Raji (cell line): ENCODE measurements at regions not wholly inside any gene's neighbourhood (a gene's known extent, or its start where the extent isn't known, plus 50 kb on each side); places are given as distances from the start of the nearest gene placed in this dataset.

Experiments used
- POLR2A ChIP-seq: IDR thresholded peaks from 2 replicates; pipeline ENCODE4 v1.6.1; 2011; ENCODE audit warnings: low read depth, low read length, control low read depth; ENCODE audit not compliant: insufficient read depth

DNA sequence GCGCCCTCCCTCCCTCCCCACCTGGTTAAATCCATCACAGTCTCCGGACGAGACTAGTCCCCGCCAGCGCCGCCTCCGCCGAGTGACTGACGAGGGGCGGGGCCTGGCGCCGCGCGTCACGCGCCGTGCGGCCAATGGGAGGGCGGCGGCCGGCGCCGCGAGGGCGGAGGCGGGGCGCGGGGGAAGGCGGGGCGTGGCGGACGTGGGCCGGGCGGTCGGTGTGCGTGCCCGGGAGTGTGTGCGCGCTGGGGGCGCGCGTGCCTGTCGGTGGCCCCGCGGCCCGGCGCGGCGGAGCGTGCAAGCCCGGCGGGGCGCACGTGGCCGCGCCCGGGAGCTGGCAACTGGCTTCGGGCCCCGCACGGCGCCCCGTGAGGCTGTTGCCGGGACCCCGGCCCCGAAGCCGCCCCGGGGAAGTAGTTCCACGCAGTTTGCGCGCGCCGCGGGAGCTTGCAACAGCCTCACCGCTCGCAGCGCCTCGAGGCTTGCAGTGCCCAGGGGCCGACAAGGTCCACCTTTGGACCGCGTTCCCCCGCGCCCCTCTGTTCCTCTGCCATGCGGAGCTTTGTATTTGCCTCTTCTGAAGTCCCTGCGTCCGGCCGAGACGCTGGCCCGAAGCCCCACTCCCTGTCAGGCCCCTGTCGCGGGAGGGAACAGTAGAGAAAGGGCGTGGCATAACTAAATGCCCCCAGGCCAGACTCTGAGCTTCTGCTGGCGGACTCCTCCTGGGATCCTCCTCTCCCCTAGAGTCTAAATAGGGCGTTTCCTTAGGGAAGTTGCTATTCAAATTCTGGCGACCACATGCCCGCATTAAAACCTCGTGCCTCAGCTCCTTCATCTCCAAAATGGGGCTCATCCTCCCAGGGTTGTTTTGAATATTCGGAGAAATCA is 400.9 kb downstream of the SHQ1 start:
- peak; percentile 38; the same call in 1 of the 2 replicates for TF ChIP-seq POLR2A

DNA sequence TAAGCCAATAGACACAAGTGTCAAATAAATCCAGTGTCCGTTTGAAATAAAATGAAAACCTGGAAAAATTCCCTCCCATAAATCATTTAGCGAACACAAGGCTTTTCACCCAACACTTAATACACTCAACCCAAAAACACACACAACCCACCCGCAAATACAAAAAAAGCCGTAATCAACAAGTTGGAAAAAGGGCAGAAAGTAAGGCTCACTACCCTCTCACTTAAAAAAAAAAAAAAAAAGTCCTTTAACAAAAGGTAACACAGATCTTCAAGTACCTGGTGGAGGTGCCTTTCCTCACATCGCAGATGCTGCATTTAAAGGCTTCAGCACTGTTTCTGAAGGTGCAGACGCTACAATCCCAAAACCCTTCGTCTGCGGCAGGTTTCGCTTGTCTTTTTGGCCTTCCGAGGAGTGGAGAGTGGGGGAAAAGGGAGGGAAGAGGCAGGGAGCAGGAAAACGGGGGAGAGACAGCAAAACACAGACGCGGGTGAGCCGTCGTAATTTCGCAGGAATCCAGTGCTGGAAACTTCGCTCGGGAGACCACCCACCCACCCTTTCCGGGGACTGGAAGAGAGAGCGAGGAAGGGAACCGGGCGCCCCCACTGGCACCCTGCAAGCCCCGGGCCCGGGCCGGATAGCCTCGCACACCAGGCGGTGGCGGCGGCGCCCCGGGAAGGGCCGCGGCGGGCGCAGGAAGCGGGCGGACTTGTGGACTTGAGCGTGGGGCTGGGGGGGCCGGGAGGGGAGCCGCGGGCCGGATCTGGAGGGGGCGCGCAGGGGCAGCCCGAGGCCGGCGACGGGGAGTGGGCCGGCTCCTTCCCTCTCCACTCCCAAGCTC is 401.8 kb downstream of the SHQ1 start, which contains the start of gene RYBP:
RYBP (minus strand) TSS at position 404 of the 841 bp plus-strand sequence.
- TF ChIP-seq POLR2A: no peak

DNA sequence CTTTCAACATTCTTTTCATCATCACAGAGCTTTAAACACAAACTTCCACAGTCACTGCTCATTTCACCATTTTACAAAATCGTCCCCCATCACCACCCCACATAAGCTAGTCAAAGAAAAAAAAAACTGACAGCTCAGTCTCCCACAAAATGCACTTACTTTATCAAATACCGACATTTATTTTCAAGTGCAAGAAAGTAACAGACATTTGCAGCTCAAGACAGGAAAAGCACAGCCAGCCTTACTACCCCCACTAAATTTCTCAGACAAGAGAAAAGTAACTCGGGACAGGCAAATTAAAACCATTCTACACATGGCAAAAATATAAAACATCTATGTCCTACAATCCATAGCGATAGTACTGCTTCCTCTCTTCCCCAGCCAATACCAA is 402.4 kb downstream of the SHQ1 start:
- TF ChIP-seq POLR2A: no peak

DNA sequence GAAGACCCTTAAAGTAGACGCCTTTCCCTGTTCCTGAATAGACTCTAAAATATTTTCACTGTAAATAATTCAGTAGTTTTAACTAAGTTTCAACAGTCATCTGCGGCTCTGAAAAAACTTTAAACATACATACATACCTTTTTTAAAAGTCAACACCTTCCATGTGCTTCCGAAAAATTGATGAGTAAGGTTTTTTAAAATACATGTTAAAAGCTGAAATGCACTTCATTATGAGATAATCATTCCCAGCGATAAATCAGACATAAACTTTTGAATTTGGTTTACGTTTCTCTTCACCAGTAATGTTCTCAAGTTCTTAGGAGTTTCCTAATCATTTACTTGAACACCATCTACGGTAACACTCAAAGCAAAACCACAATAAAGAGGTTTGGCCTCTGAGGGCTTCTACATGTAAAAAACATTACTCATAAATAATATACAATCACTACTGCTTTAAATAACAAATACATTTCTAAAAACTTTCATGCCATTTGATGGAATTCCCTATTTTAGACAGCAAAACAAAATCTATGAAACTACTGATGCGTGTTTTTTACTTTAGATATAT is 403.5 kb downstream of the SHQ1 start:
- TF ChIP-seq POLR2A: no peak

DNA sequence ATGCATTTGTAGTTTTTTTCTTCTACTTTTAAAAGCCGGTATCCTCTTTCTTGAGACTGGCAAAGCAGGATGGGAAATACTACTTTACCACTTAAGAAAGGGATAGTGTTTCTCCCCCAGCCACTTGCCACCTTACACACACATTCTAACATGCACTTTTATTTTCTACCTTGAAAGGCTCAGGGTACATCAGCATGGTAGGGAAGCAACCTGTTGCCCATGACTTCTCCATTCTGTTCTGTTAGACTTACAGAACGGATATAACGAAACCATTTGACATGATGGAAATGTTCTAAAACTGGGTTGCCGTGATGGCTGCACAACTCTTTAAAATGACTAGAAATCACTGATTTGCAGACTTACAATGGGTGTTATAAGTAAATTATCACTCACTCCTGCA is 405.5 kb downstream of the SHQ1 start:
- TF ChIP-seq POLR2A: no peak

DNA sequence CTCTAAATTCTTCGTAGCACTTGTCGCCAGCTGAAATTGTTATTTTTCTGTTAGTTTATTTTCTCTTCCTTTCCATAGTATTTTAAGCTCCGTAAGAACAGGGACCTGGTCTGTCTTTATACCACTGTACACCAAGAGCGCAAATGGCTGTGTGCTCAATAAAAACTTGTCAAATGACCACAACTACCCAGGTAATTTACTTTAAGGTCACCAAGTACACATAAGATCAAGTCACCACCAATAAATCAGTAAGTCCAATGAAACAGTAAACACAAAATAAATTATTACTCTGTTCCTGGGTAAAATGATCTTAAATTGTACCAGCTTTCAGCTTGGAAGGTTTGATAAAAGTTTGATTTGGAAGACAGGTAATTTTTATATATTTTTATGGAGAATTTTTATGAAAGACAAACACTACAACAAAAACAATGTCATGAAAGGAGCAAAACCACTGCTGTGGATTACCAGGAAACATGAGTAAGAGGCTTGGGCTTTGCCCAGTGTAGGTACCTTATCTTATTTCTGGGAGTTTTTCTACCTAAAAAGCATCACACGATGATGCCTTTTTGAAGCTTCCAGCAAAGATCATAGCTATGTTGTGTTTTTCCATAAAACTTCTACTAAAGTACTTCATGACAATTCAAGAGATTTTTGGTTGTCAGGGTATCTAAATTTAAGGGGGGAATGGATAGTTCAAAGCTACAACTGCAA is 406.8 kb downstream of the SHQ1 start:
- TF ChIP-seq POLR2A: no peak

DNA sequence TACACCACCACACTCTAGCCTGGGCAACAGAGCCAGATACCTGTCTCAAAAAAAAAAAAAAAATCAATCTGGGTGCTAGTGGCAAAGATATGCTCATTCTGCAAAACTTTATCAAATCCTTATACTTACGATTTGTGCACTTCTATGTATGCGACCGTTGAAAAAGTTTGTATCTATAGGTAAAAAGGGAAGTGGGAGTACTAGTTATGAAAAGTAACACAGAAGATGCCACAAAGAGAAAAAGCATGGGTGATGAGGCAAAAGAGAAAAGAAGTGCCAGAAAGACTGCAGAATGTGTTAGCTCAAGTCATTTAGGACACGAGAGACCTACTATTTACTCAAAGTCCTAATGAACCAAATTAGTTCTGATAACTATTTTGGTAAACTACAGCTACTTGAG is 407.8 kb downstream of the SHQ1 start:
- TF ChIP-seq POLR2A: no peak

DNA sequence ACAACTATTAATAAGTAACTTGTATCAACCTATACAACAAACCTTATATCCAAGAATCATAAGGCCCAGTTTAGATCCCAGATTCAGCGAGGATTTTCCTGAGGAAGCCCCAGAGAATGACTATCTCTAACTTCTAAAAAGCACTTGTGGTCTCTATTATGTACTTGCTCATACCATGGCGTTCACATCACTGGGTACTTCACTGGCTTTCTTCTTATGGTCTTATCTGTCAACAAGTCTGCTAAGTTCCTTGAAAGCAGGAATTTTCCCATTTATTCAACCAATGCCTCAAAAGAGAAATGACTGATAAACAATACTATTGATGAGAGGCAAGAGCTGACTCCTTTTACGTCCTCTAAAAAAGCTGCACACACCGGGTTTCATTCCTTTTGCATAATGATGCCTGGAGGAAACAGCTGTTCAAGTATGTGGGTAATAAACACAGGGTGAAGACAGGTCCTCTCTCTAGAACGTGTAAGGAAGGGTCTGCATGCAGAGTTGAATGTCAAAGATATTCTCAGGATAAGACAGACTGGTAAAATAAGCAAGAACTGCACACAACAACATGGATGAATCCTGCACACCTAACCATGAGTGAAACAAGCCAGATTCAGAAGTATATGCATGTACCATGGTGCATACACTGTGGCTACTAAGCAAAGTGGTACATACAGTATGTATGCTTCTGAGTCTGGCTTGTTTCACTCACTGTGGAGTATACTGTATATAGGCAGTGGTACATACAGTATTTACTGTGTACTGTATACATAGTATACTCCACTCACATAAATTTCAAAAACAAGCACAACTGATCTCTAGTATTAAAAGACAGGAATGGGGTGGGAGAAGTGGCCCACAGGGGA is 408.7 kb downstream of the SHQ1 start:
- no peak for TF ChIP-seq POLR2A

DNA sequence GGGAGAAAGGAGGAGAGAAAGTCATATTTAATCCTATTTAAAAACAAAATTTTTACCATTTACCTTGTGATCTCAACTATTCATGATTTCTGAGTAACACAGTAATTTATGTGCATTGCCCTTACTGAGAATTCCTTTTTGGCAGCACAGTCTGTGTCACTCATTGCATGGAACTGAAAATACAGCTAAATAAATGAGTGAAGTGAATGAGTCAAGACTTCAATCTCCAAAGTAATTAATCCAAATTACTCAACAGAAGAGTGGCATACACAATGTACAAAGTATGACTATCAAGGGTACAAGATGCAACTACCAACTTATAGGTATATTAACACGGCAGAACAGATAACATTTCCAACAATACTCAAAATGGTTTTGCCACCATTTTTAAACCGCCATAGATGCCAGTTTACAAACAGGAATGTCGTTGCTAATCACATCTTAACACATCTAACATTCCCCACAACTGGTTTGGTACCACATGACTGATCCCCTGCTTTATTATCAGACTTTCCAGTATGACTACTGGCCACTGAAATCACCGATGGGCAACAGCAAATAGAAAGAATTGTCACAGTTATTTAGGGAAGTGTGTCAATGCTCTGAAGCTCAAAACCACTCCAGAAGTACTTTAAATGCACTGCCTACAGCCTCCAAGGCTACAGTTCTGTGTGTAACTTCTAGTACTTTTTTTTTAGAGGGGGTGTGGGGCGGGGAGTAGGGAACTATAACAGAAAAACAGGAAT is 410.4 kb downstream of the SHQ1 start:
- TF ChIP-seq POLR2A: no peak

DNA sequence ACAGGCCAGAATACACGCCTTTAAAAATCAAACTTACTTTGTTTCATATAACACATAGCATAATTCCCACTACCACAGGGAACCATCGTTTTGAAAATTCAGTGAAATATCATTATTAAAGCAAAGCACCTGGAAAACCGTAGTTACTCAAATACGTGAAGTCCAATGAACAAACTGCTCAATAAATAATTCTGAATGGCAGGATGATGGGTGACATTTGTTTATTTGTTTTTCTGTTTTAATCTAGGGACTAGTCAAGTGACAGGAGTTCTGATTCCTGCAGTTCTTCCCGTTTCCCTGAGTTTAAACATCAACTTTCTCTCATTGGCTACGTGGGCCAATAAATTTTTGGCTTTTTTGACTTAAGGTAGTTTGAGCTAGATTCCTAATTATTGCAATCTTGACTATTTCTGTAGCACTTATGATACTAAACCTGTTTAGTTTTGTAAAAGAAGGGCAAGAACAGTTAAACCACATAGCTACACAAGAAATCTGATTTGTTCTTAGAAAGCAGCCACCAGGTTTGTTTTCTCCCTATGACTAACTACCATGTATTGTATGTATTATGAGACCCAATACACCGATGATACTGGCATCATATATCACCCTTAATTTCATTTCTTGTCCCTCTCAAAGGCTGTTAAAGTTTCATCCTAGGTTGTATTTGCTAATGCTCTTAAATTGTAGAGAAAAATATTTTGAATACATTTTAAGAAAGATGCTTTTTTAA is 411.2 kb downstream of the SHQ1 start:
- no peak for TF ChIP-seq POLR2A

DNA sequence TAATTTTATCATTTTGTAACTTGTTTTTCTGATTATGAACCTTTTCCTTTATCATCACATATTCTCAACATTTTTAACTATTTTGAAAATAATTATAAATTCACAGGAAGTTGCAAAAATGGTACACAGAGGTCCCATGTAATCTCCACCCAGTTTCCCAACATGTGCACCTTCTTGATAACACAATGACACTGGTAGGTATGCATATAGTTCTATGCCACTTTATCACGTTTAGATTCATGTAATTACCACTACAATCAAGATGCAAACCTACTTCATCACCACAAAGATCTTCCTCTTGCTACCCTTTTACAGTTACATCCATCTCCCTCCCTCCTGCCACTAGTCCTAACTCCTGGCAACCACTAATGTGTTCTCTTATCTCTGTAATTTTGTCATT is 413.9 kb downstream of the SHQ1 start:
- TF ChIP-seq POLR2A: no peak

DNA sequence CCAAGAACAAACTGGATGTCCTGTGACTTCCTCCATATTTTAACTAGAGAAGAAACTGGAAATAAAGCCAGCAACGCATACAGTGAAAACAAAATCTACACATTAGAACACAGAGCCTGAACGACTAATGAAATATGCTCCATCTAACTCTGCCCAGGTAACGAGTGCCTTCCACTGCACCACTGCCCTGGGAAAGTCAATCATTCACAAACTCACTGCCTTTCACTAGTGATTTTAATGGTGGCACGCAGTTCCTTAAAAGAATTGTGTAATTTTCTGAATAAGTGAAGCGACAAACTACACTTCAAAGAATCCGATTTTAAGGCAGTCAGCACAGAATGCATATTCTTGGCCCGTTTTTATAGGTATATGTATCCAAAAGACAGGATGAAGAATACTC is 416.0 kb downstream of the SHQ1 start:
- TF ChIP-seq POLR2A: no peak
